ENCODE measurements at regions not wholly inside any gene's neighbourhood (a gene's known extent, or its start where the extent isn't known, plus 50 kb on each side); places are given as distances from the start of the nearest gene placed in this dataset.

- Histone ChIP-seq H3K27me3 (ENCODE audit: control insufficient read depth, insufficient read depth, low read length) (no peaks in the 10 kb centered on the region), H3K9ac (ENCODE audit: low read depth, low read length) (no peak overlapping the region), H3K4me2 (ENCODE audit: low read length) (no peak overlapping the region), H3K36me3 (ENCODE audit: insufficient read depth, low read length) (no peaks in the 10 kb centered on the region), H3K4me1 (ENCODE audit: control insufficient read depth, insufficient read depth, low read length) (no peaks in the 10 kb centered on the region), H3K4me3 (ENCODE audit: low read length) (no peak overlapping the region), H3K9me3 (replicated peaks; ENCODE audit: low read length) (no peaks in the 10 kb centered on the region)
Observed at GRCh38 chr18:25669741-25670140, 317.8 kb upstream of the ZNF521 start.

- Histone ChIP-seq H3K36me3 (ENCODE audit: insufficient read depth, low read length) (no peaks in the 10 kb centered on the region), H3K4me3 (ENCODE audit: low read length) (no peak overlapping the region), H3K4me1 (ENCODE audit: control insufficient read depth, insufficient read depth, low read length) (no peaks in the 10 kb centered on the region), H3K4me2 (ENCODE audit: low read length) (no peak overlapping the region), H3K9me3 (replicated peaks; ENCODE audit: low read length) (no peaks in the 10 kb centered on the region), H3K27me3 (ENCODE audit: control insufficient read depth, insufficient read depth, low read length) (no peaks in the 10 kb centered on the region), H3K9ac (ENCODE audit: low read depth, low read length) (no peak overlapping the region)
Observed at GRCh38 chr18:25662272-25662671, 310.3 kb upstream of the ZNF521 start.

- Histone ChIP-seq H3K36me3 (ENCODE audit: insufficient read depth, low read length) (no peaks in the 10 kb centered on the region), H3K9ac (ENCODE audit: low read depth, low read length) (no peak overlapping the region), H3K27me3 (ENCODE audit: control insufficient read depth, insufficient read depth, low read length) (no peaks in the 10 kb centered on the region), H3K4me1 (ENCODE audit: control insufficient read depth, insufficient read depth, low read length) (no peaks in the 10 kb centered on the region), H3K4me3 (ENCODE audit: low read length) (no peak overlapping the region), H3K4me2 (ENCODE audit: low read length) (no peak overlapping the region), H3K9me3 (replicated peaks; ENCODE audit: low read length) (no peaks in the 10 kb centered on the region)
Observed at GRCh38 chr18:25661831-25662230, 309.9 kb upstream of the ZNF521 start.

GRCh38 chr18:25659541-25659940, 307.6 kb upstream of the ZNF521 start:
- no peak overlapping the region for H3K4me3 ChIP-seq (ENCODE audit: low read length)
- no peak overlapping the region for H3K9ac ChIP-seq (ENCODE audit: low read depth, low read length)
- no peak overlapping the region for H3K4me2 ChIP-seq (ENCODE audit: low read length)
- H3K4me1 ChIP-seq (ENCODE audit: control insufficient read depth, insufficient read depth, low read length) = no peaks in the 10 kb centered on the region
- H3K27me3 ChIP-seq (ENCODE audit: control insufficient read depth, insufficient read depth, low read length) = no peaks in the 10 kb centered on the region
- H3K9me3 ChIP-seq (replicated peaks; ENCODE audit: low read length) = no peaks in the 10 kb centered on the region
- no peaks in the 10 kb centered on the region for H3K36me3 ChIP-seq (ENCODE audit: insufficient read depth, low read length)

GRCh38 chr18:25658476-25658875, 306.5 kb upstream of the ZNF521 start:
- Histone ChIP-seq H3K4me1 (ENCODE audit: control insufficient read depth, insufficient read depth, low read length) (no peaks in the 10 kb centered on the region), H3K4me3 (ENCODE audit: low read length) (no peak overlapping the region), H3K27me3 (ENCODE audit: control insufficient read depth, insufficient read depth, low read length) (no peaks in the 10 kb centered on the region), H3K4me2 (ENCODE audit: low read length) (no peak overlapping the region), H3K36me3 (ENCODE audit: insufficient read depth, low read length) (no peaks in the 10 kb centered on the region), H3K9me3 (replicated peaks; ENCODE audit: low read length) (no peaks in the 10 kb centered on the region), H3K9ac (ENCODE audit: low read depth, low read length) (no peak overlapping the region)

GRCh38 chr18:25651553-25651952, 299.6 kb upstream of the ZNF521 start:
- no peak overlapping the region for H3K4me3 ChIP-seq (ENCODE audit: low read length)
- H3K9me3 ChIP-seq (replicated peaks; ENCODE audit: low read length) = no peaks in the 10 kb centered on the region
- no peaks in the 10 kb centered on the region for H3K27me3 ChIP-seq (ENCODE audit: control insufficient read depth, insufficient read depth, low read length)
- peaks cover 43% of the 10 kb centered on the region for H3K4me1 ChIP-seq (ENCODE audit: control insufficient read depth, insufficient read depth, low read length)
- H3K4me2 ChIP-seq (ENCODE audit: low read length) = peak overlapping the region; percentile 71
- H3K9ac ChIP-seq (ENCODE audit: low read depth, low read length) = peak overlapping the region; percentile 75
- H3K36me3 ChIP-seq (ENCODE audit: insufficient read depth, low read length) = no peaks in the 10 kb centered on the region

- peak overlapping the region; percentile 50 for H3K4me3 ChIP-seq (ENCODE audit: low read length)
- H3K9ac ChIP-seq (ENCODE audit: low read depth, low read length) = peak overlapping the region; percentile 75
- peaks cover 43% of the 10 kb centered on the region for H3K4me1 ChIP-seq (ENCODE audit: control insufficient read depth, insufficient read depth, low read length)
- no peaks in the 10 kb centered on the region for H3K36me3 ChIP-seq (ENCODE audit: insufficient read depth, low read length)
- no peaks in the 10 kb centered on the region for H3K9me3 ChIP-seq (replicated peaks; ENCODE audit: low read length)
- peak overlapping the region; percentile 71 for H3K4me2 ChIP-seq (ENCODE audit: low read length)
- H3K27me3 ChIP-seq (ENCODE audit: control insufficient read depth, insufficient read depth, low read length) = no peaks in the 10 kb centered on the region
Observed at GRCh38 chr18:25650201-25650941, 298.4 kb upstream of the ZNF521 start.

- Histone ChIP-seq H3K9ac (ENCODE audit: low read depth, low read length) (peak overlapping the region; percentile 75), H3K9me3 (replicated peaks; ENCODE audit: low read length) (no peaks in the 10 kb centered on the region)
Observed at GRCh38 chr18:25648716-25649260, 296.8 kb upstream of the ZNF521 start.

GRCh38 chr18:25647404-25647803, 295.4 kb upstream of the ZNF521 start:
- Histone ChIP-seq H3K27me3 (ENCODE audit: control insufficient read depth, insufficient read depth, low read length) (no peaks in the 10 kb centered on the region), H3K9ac (ENCODE audit: low read depth, low read length) (no peak overlapping the region), H3K4me2 (ENCODE audit: low read length) (no peak overlapping the region), H3K4me1 (ENCODE audit: control insufficient read depth, insufficient read depth, low read length) (peaks cover 39% of the 10 kb centered on the region), H3K4me3 (ENCODE audit: low read length) (no peak overlapping the region), H3K36me3 (ENCODE audit: insufficient read depth, low read length) (no peaks in the 10 kb centered on the region), H3K9me3 (replicated peaks; ENCODE audit: low read length) (no peaks in the 10 kb centered on the region)

More at GRCh38 chr18:25648716-25649260, 296.8 kb upstream of the ZNF521 start:
- no peak overlapping the region for H3K4me2 ChIP-seq (ENCODE audit: low read length)
- no peaks in the 10 kb centered on the region for H3K27me3 ChIP-seq (ENCODE audit: control insufficient read depth, insufficient read depth, low read length)
- peaks cover 43% of the 10 kb centered on the region for H3K4me1 ChIP-seq (ENCODE audit: control insufficient read depth, insufficient read depth, low read length)
- no peaks in the 10 kb centered on the region for H3K36me3 ChIP-seq (ENCODE audit: insufficient read depth, low read length)
- no peak overlapping the region for H3K4me3 ChIP-seq (ENCODE audit: low read length)

- H3K9ac ChIP-seq (ENCODE audit: low read depth, low read length) = no peak overlapping the region
- H3K36me3 ChIP-seq (ENCODE audit: insufficient read depth, low read length) = no peaks in the 10 kb centered on the region
- no peak overlapping the region for H3K4me3 ChIP-seq (ENCODE audit: low read length)
- H3K27me3 ChIP-seq (ENCODE audit: control insufficient read depth, insufficient read depth, low read length) = no peaks in the 10 kb centered on the region
- H3K4me1 ChIP-seq (ENCODE audit: control insufficient read depth, insufficient read depth, low read length) = peaks cover 34% of the 10 kb centered on the region
- no peak overlapping the region for H3K4me2 ChIP-seq (ENCODE audit: low read length)
- no peaks in the 10 kb centered on the region for H3K9me3 ChIP-seq (replicated peaks; ENCODE audit: low read length)
Observed at GRCh38 chr18:25646971-25647370, 295.0 kb upstream of the ZNF521 start.

GRCh38 chr18:25639596-25639995, 287.6 kb upstream of the ZNF521 start:
- H3K36me3 ChIP-seq (ENCODE audit: insufficient read depth, low read length) = no peaks in the 10 kb centered on the region
- H3K4me3 ChIP-seq (ENCODE audit: low read length) = no peak overlapping the region
- H3K9ac ChIP-seq (ENCODE audit: low read depth, low read length) = no peak overlapping the region
- no peak overlapping the region for H3K4me2 ChIP-seq (ENCODE audit: low read length)
- H3K4me1 ChIP-seq (ENCODE audit: control insufficient read depth, insufficient read depth, low read length) = no peaks in the 10 kb centered on the region
- no peaks in the 10 kb centered on the region for H3K27me3 ChIP-seq (ENCODE audit: control insufficient read depth, insufficient read depth, low read length)
- no peaks in the 10 kb centered on the region for H3K9me3 ChIP-seq (replicated peaks; ENCODE audit: low read length)

GRCh38 chr18:25633563-25633962, 281.6 kb upstream of the ZNF521 start:
- no peak overlapping the region for H3K4me3 ChIP-seq (ENCODE audit: low read length)
- H3K4me1 ChIP-seq (ENCODE audit: control insufficient read depth, insufficient read depth, low read length) = no peaks in the 10 kb centered on the region
- H3K27me3 ChIP-seq (ENCODE audit: control insufficient read depth, insufficient read depth, low read length) = no peaks in the 10 kb centered on the region
- H3K9ac ChIP-seq (ENCODE audit: low read depth, low read length) = no peak overlapping the region
- H3K36me3 ChIP-seq (ENCODE audit: insufficient read depth, low read length) = no peaks in the 10 kb centered on the region
- no peak overlapping the region for H3K4me2 ChIP-seq (ENCODE audit: low read length)
- H3K9me3 ChIP-seq (replicated peaks; ENCODE audit: low read length) = no peaks in the 10 kb centered on the region

Measured in skeletal muscle satellite cell (primary cell).